Fibroblast of pulmonary artery (primary cell): ENCODE measurements at regions not wholly inside any gene's neighbourhood (a gene's known extent, or its start where the extent isn't known, plus 50 kb on each side); places are given as distances from the start of the nearest gene placed in this dataset.
"Not testable (repeated sequence)": the region's sequence is repeated elsewhere in the genome, so short reads cannot be mapped to it uniquely, and the experiment has no call there.

ENCODE experiments used
- DNase-seq: peaks from one replicate; pipeline ENCODE4 v3.0.0-alpha.2; 2010; ENCODE audit warnings: low read depth
- H3K4me3 ChIP-seq: replicated peaks from 2 replicates; pipeline ENCODE4 v1.5.1; 2011; ENCODE audit warnings: low read depth, mild to moderate bottlenecking, control low read depth, low read length, moderate library complexity
- CTCF ChIP-seq: IDR thresholded peaks from 2 replicates; pipeline ENCODE4 v1.5.1; 2011; ENCODE audit warnings: mild to moderate bottlenecking, control low read depth, low read length, inconsistent platforms; ENCODE audit errors: missing control alignments

GRCh38 chr12:105444653-105445102 is 114.2 kb downstream of the C12orf75 start:
- peak; percentile 52 for DNase-seq
- no peak for TF ChIP-seq CTCF
- no peak overlapping the region for H3K4me3 ChIP-seq

- DNase-seq: no peak
- TF ChIP-seq CTCF: no peak
- H3K4me3 ChIP-seq: no peak overlapping the region
These were observed 114.8 kb downstream of the C12orf75 start for GRCh38 chr12:105445249-105445648.

GRCh38 chr12:105445649-105446048 is 115.2 kb downstream of the C12orf75 start:
- DNase-seq: peak; percentile 85
- H3K4me3 ChIP-seq: no peak overlapping the region
- TF ChIP-seq CTCF: no peak

- not testable (repeated sequence) for H3K4me3 ChIP-seq
These were observed 116.0 kb downstream of the C12orf75 start for GRCh38 chr12:105446460-105446859.

GRCh38 chr12:105449431-105449830 is 118.9 kb downstream of the C12orf75 start:
- TF ChIP-seq CTCF: no peak
- H3K4me3 ChIP-seq: no peak overlapping the region
- no peak for DNase-seq

More at GRCh38 chr12:105446460-105446859, 116.0 kb downstream of the C12orf75 start:
- not testable (repeated sequence) for DNase-seq

- no peak overlapping the region for H3K4me3 ChIP-seq
- TF ChIP-seq CTCF: no peak
- peak; percentile 74 for DNase-seq
These were observed 120.7 kb downstream of the C12orf75 start for GRCh38 chr12:105451211-105451610.

- H3K4me3 ChIP-seq: no peak overlapping the region
- DNase-seq: no peak
- TF ChIP-seq CTCF: no peak
These were observed 121.3 kb downstream of the C12orf75 start for GRCh38 chr12:105451798-105452197.

GRCh38 chr12:105453316-105453715 is 122.8 kb downstream of the C12orf75 start:
- no peak for DNase-seq
- TF ChIP-seq CTCF: no peak
- no peak overlapping the region for H3K4me3 ChIP-seq
